GM12872 (cell line): ENCODE measurements at regions not wholly inside any gene's neighbourhood (a gene's known extent, or its start where the extent isn't known, plus 50 kb on each side); places are given as distances from the start of the nearest gene placed in this dataset.
A peak's percentile ranks its signal among the peaks of the same experiment; 100 is the strongest.

Experiments used
- CTCF ChIP-seq: IDR thresholded peaks from 3 replicates; pipeline ENCODE4 v1.5.1; 2011; ENCODE audit warnings: low read depth, mild to moderate bottlenecking, low read length, moderate library complexity; ENCODE audit not compliant: insufficient read depth

- TF ChIP-seq CTCF, result no peak
Measured at GRCh38 chr1:79271759-79272158, 265.2 kb upstream of the ADGRL4 start.

- TF ChIP-seq CTCF, result no peak
Measured at GRCh38 chr1:79264975-79265818, 258.7 kb upstream of the ADGRL4 start.

- no peak for TF ChIP-seq CTCF
Measured at GRCh38 chr1:79264285-79264684, 257.8 kb upstream of the ADGRL4 start.

- TF ChIP-seq CTCF, result no peak
Measured at GRCh38 chr1:79262745-79263258, 256.3 kb upstream of the ADGRL4 start.

- peak; percentile 47; the same call in 2 of the 3 replicates for TF ChIP-seq CTCF
Measured at GRCh38 chr1:79259390-79260336, 253.1 kb upstream of the ADGRL4 start.

GRCh38 chr1:79255421-79255820, 248.9 kb upstream of the ADGRL4 start:
- no peak for TF ChIP-seq CTCF

- no peak for TF ChIP-seq CTCF
Measured at GRCh38 chr1:79252598-79252997, 246.1 kb upstream of the ADGRL4 start.
